Mesenchymal stem cell (in vitro differentiated cells and primary cell): ENCODE measurements at regions not wholly inside any gene's neighbourhood (a gene's known extent, or its start where the extent isn't known, plus 50 kb on each side); places are given as distances from the start of the nearest gene placed in this dataset.

Experiments
- DNase-seq: peaks from one replicate; pipeline ENCODE4 v3.0.0-alpha.2; 2013
- H2AFZ ChIP-seq: one replicate; pipeline ENCODE4 v1.6.1; 2013; ENCODE audit warnings: low read depth, mild to moderate bottlenecking, control low read depth, inconsistent platforms, low read length, moderate library complexity
- H2AK5ac ChIP-seq: 2 replicates; pipeline ENCODE4 v1.6.1; 2013; ENCODE audit warnings: low read length, moderate library complexity, mild to moderate bottlenecking, inconsistent platforms; ENCODE audit not compliant: severe bottlenecking
- H2BK120ac ChIP-seq: one replicate; pipeline ENCODE4 v1.6.1; 2013; ENCODE audit warnings: low read depth, mild to moderate bottlenecking, inconsistent platforms, low read length, moderate library complexity
- H2BK12ac ChIP-seq, 2 experiments: one replicate each; pipeline ENCODE4 v1.6.1; 2013; ENCODE audit warnings: inconsistent platforms in 2 of 2, low read length in 2 of 2, mild to moderate bottlenecking in 2 of 2, moderate library complexity in 2 of 2, control low read depth in 1 of 2
- H2BK15ac ChIP-seq: one replicate; pipeline ENCODE4 v1.6.1; 2013; ENCODE audit warnings: mild to moderate bottlenecking, low read depth, inconsistent platforms; ENCODE audit not compliant: poor library complexity, severe bottlenecking
- H2BK5ac ChIP-seq: 2 replicates; pipeline ENCODE4 v1.6.1; 2013; ENCODE audit warnings: low read depth, mild to moderate bottlenecking, low read length, control low read depth, inconsistent platforms; ENCODE audit not compliant: poor library complexity, severe bottlenecking
- H3K14ac ChIP-seq, 2 experiments: one replicate each; pipeline ENCODE4 v1.6.1; 2013; ENCODE audit warnings: inconsistent platforms in 2 of 2, low read length in 2 of 2, control low read depth in 1 of 2, mild to moderate bottlenecking in 1 of 2, moderate library complexity in 1 of 2
- H3K18ac ChIP-seq, 2 experiments: one replicate each; pipeline ENCODE4 v1.6.1; 2013; ENCODE audit warnings: inconsistent platforms in 2 of 2, low read length in 2 of 2, control low read depth in 1 of 2, low read depth in 1 of 2, mild to moderate bottlenecking in 1 of 2
- H3K23ac ChIP-seq, 2 experiments: one replicate each; pipeline ENCODE4 v1.6.1; 2013; ENCODE audit warnings: inconsistent platforms in 2 of 2, low read length in 2 of 2, mild to moderate bottlenecking in 2 of 2, moderate library complexity in 2 of 2, control low read depth in 1 of 2
- H3K27ac ChIP-seq: 2 replicates; pipeline ENCODE4 v1.5.1; 2013; ENCODE audit warnings: mild to moderate bottlenecking, moderate library complexity, low read length, control low read depth, inconsistent platforms; ENCODE audit not compliant: poor library complexity, severe bottlenecking
- H3K27me3 ChIP-seq, 2 experiments: 2 replicates each; pipeline versions ENCODE4 v1.6.1 to v1.7.0; 2013; ENCODE audit warnings: low read length in 2 of 2, mild to moderate bottlenecking in 2 of 2, moderate library complexity in 2 of 2, control low read depth in 1 of 2, inconsistent platforms in 1 of 2; ENCODE audit not compliant: control insufficient read depth in 1 of 2, insufficient read depth in 1 of 2
- H3K36me3 ChIP-seq, 2 experiments: 2 replicates each; pipeline versions ENCODE4 v1.6.1 to v1.7.0; 2013; ENCODE audit warnings: low read length in 2 of 2, control low read depth in 1 of 2, inconsistent platforms in 1 of 2, low read depth in 1 of 2, mild to moderate bottlenecking in 1 of 2; ENCODE audit not compliant: insufficient read depth in 2 of 2, control insufficient read depth in 1 of 2
- H3K4ac ChIP-seq, 2 experiments: one replicate each; pipeline ENCODE4 v1.6.1; 2013; ENCODE audit warnings: inconsistent platforms in 2 of 2, low read length in 2 of 2, mild to moderate bottlenecking in 2 of 2, moderate library complexity in 2 of 2, control low read depth in 1 of 2, low read depth in 1 of 2
- H3K4me1 ChIP-seq: 2 replicates; pipeline ENCODE4 v1.6.1; 2013; ENCODE audit warnings: low read depth, low read length, control low read depth; ENCODE audit not compliant: control insufficient read depth, insufficient read depth
- H3K4me2 ChIP-seq: 2 replicates; pipeline ENCODE4 v1.6.1; 2013; ENCODE audit warnings: low read length, mild to moderate bottlenecking, inconsistent platforms; ENCODE audit not compliant: poor library complexity, severe bottlenecking
- H3K4me3 ChIP-seq, 2 experiments: 2 replicates each; pipeline versions ENCODE4 v1.5.1 to v1.7.0; 2013; ENCODE audit warnings: low read length in 2 of 2, mild to moderate bottlenecking in 2 of 2, control low read depth in 1 of 2, low read depth in 1 of 2; ENCODE audit not compliant: insufficient read depth in 1 of 2
- H3K79me1 ChIP-seq: replicated peaks from 2 replicates; pipeline ENCODE4 v1.6.1; 2013; ENCODE audit warnings: mild to moderate bottlenecking, control low read depth, low read length, inconsistent platforms; ENCODE audit not compliant: poor library complexity, severe bottlenecking
- H3K9ac ChIP-seq: 2 replicates; pipeline ENCODE4 v1.7.0; 2013; ENCODE audit warnings: mild to moderate bottlenecking, low read length, moderate library complexity
- H3K9me3 ChIP-seq: 2 replicates; pipeline ENCODE4 v1.7.0; 2013; ENCODE audit warnings: mild to moderate bottlenecking, low read length; ENCODE audit not compliant: control insufficient read depth
- H4K8ac ChIP-seq: one replicate; pipeline ENCODE4 v1.6.1; 2013; ENCODE audit warnings: inconsistent platforms, mild to moderate bottlenecking, low read length, moderate library complexity
- H4K91ac ChIP-seq: one replicate; pipeline ENCODE4 v1.6.1; 2013; ENCODE audit warnings: mild to moderate bottlenecking, low read length, inconsistent platforms
- WGBS: methylation state at CpG from one replicate; pipeline ENCODE4 v1.1.7; 2013; ENCODE audit warnings: mixed read lengths; 5-methylcytosine and 5-hydroxymethylcytosine counted together

- Histone ChIP-seq H2BK12ac (no peak overlapping the region), H3K4me2 (no peak overlapping the region), H3K27me3 (peaks cover 0 to 8% of the 10 kb centered on the region in 2 experiments), H2AK5ac (no peak overlapping the region), H2AFZ (no peak overlapping the region), H3K14ac (no peak overlapping the region), H3K23ac (no peak overlapping the region), H3K9me3 (no peaks in the 10 kb centered on the region), H3K36me3 (no peaks in the 10 kb centered on the region), H4K8ac (no peak overlapping the region), H2BK5ac (no peak overlapping the region), H2BK120ac (no peak overlapping the region), H3K4me3 (no peak overlapping the region), H3K27ac (no peak overlapping the region), H2BK15ac (no peak overlapping the region), H3K18ac (no peak overlapping the region), H3K79me1 (peaks cover 2% of the 10 kb centered on the region), H3K4ac (no peak overlapping the region), H4K91ac (no peak overlapping the region), H3K4me1 (peaks cover 3% of the 10 kb centered on the region), H3K9ac (no peak overlapping the region)
- WGBS: 68% methylated on average over 14 of the region's 14 CpGs
- no peak for DNase-seq
Observed at GRCh38 chr11:70579316-70579955, 181.1 kb downstream of the CTTN start.

DNA sequence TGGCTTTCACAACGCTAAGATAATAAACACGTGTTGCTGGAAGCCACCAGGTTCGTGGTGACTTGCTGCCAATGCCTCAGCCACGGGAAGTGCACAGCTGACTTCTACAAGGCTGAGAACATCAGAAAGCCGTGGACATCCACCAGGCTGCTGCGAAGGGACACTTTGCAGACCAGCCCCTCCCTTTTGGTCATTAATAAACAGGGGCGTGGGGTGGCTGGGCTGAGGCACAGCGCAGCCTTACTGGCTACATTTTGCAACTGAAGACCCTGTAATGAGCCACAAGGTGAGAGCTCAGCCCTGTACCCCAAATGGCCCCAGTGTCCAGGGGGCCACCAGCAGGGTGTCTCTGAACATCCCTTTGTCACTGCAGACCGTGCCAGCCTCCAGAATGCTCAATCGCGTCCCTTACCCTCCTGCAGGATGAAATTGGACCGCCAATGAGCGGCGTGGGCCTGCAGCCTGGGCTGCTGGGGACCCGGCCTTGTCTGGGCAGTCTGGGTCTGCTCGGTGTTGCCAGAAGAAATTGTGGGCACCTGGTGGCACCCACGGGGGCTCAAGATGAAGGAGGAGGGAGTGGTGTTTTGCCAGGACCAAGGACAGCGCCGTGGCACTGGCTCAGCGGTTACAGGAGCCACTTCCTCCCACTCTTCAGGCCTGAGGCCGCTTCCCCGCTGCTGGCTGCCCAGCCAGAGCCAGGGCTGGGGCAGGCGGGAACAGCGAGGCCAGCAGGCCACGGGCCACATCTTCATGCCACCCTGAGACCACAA lies 181.9 kb downstream of the CTTN start:
- H3K27ac ChIP-seq: no peak overlapping the region
- H3K79me1 ChIP-seq: peaks cover 5% of the 10 kb centered on the region
- H3K4me1 ChIP-seq: peaks cover 3% of the 10 kb centered on the region
- H3K18ac ChIP-seq: no peak overlapping the region
- no peak overlapping the region for H3K4me3 ChIP-seq
- H3K14ac ChIP-seq: no peak overlapping the region
- no peak overlapping the region for H2AFZ ChIP-seq
- H2BK120ac ChIP-seq: no peak overlapping the region
- H2AK5ac ChIP-seq: no peak overlapping the region
- no peaks in the 10 kb centered on the region for H3K9me3 ChIP-seq
- no peak overlapping the region for H3K4ac ChIP-seq
- H2BK15ac ChIP-seq: no peak overlapping the region
- H4K8ac ChIP-seq: no peak overlapping the region
- H3K27me3 ChIP-seq: peaks cover 0 to 2% of the 10 kb centered on the region in 2 experiments
- DNase-seq: no peak
- no peaks in the 10 kb centered on the region for H3K36me3 ChIP-seq
- H3K23ac ChIP-seq: no peak overlapping the region
- 77% methylated on average over 25 of the region's 25 CpGs for WGBS
- no peak overlapping the region for H3K4me2 ChIP-seq
- H2BK12ac ChIP-seq: no peak overlapping the region
- no peak overlapping the region for H2BK5ac ChIP-seq
- no peak overlapping the region for H4K91ac ChIP-seq
- no peak overlapping the region for H3K9ac ChIP-seq

GRCh38 chr11:70581991-70582885 lies 183.9 kb downstream of the CTTN start:
- no peak for DNase-seq
- 83% methylated on average over 25 of the region's 25 CpGs for WGBS

More at GRCh38 chr11:70581991-70582885, 183.9 kb downstream of the CTTN start:
- Histone ChIP-seq H3K4ac (no peak overlapping the region), H3K23ac (no peak overlapping the region), H2BK15ac (no peak overlapping the region), H3K27ac (no peak overlapping the region), H3K79me1 (peaks cover 5% of the 10 kb centered on the region), H2BK12ac (no peak overlapping the region), H3K36me3 (no peaks in the 10 kb centered on the region), H3K4me2 (no peak overlapping the region), H4K91ac (no peak overlapping the region), H2BK5ac (no peak overlapping the region), H3K4me3 (no peak overlapping the region), H3K4me1 (no peaks in the 10 kb centered on the region), H2AK5ac (no peak overlapping the region), H3K9me3 (no peaks in the 10 kb centered on the region), H2BK120ac (no peak overlapping the region), H2AFZ (no peak overlapping the region), H3K14ac (no peak overlapping the region), H3K18ac (no peak overlapping the region), H4K8ac (no peak overlapping the region), H3K9ac (no peak overlapping the region), H3K27me3 (peaks cover 0 to 2% of the 10 kb centered on the region in 2 experiments)
